IMR-90 (cell line): ENCODE measurements at regions not wholly inside any gene's neighbourhood (a gene's known extent, or its start where the extent isn't known, plus 50 kb on each side); places are given as distances from the start of the nearest gene placed in this dataset.
A peak's percentile ranks its signal among the peaks of the same experiment; 100 is the strongest.

Experiments
- ATAC-seq: fragments of 200-7000 bp; cut with Tn5 transposase; 2 replicates; pipeline ENCODE4 v1.9.1; 2020; ENCODE audit warnings: low read depth, mild to moderate bottlenecking, moderate library complexity
- BruUV-seq: library from RNA; stranded (reverse); fragments of 400-500 nt; replicated peaks from 2 replicates; lab custom pipeline; 2021; lab: Mats Ljungman, UMichigan
- CTCF ChIA-PET: fragments of 300-600 bp; formaldehyde crosslinking; extraction: SDS; loops from one replicate; lab custom pipeline; 2021; ENCODE audit warnings: antibody characterized with exemption; lab: Yijun Ruan, JAX
- POLR2A ChIA-PET: fragments of 300-600 bp; sonication (Branson Sonifier 250); formaldehyde crosslinking; loops from one replicate; lab custom pipeline; 2022; ENCODE audit warnings: antibody characterized with exemption; ENCODE audit not compliant: unreplicated experiment; lab: Charles Lee
- DNase-seq: peaks from one replicate; pipeline ENCODE4 v3.0.0; 2013
- H2AFZ ChIP-seq: replicated peaks from 2 replicates; pipeline ENCODE3; 2013; ENCODE audit warnings: low read length, mild to moderate bottlenecking; ENCODE audit not compliant: poor library complexity
- H2AK5ac ChIP-seq: 2 replicates; pipeline ENCODE4 v1.6.1; 2013; ENCODE audit warnings: low read depth, low read length, inconsistent platforms
- H2AK9ac ChIP-seq: replicated peaks from 2 replicates; pipeline ENCODE3; 2013; ENCODE audit warnings: mild to moderate bottlenecking, low read depth, low read length, moderate library complexity; ENCODE audit not compliant: poor library complexity
- H2BK120ac ChIP-seq: 2 replicates; pipeline ENCODE4 v1.6.1; 2013; ENCODE audit warnings: low read depth, low read length, inconsistent platforms
- H2BK15ac ChIP-seq: 3 replicates; pipeline ENCODE4 v1.6.1; 2013; ENCODE audit warnings: low read depth, low read length, inconsistent platforms
- H2BK20ac ChIP-seq: 2 replicates; pipeline ENCODE4 v1.6.1; 2013; ENCODE audit warnings: low read depth, mild to moderate bottlenecking, inconsistent platforms, low read length, moderate library complexity
- H2BK5ac ChIP-seq: 2 replicates; pipeline ENCODE4 v1.6.1; 2013; ENCODE audit warnings: mild to moderate bottlenecking, low read depth, low read length, inconsistent platforms; ENCODE audit not compliant: poor library complexity, severe bottlenecking
- H3K14ac ChIP-seq: replicated peaks from 2 replicates; pipeline ENCODE4 v1.6.1; 2013; ENCODE audit warnings: low read depth, low read length, inconsistent platforms
- H3K18ac ChIP-seq: 2 replicates; pipeline ENCODE4 v1.6.1; 2013; ENCODE audit warnings: low read depth, low read length, control low read depth
- H3K23ac ChIP-seq: 2 replicates; pipeline ENCODE4 v1.6.1; 2013; ENCODE audit warnings: low read depth, low read length, inconsistent platforms
- H3K27ac ChIP-seq: 2 replicates; pipeline ENCODE4 v1.5.1; 2013; ENCODE audit warnings: mild to moderate bottlenecking, control low read depth, low read length; ENCODE audit not compliant: insufficient read depth
- H3K27me3 ChIP-seq: 2 replicates; pipeline ENCODE4 v1.6.1; 2013; ENCODE audit warnings: low read length; ENCODE audit not compliant: control insufficient read depth, insufficient read depth
- H3K36me3 ChIP-seq: 2 replicates; pipeline ENCODE4 v1.6.1; 2013; ENCODE audit warnings: low read length, mixed read lengths; ENCODE audit not compliant: control insufficient read depth, insufficient read depth
- H3K4ac ChIP-seq: 2 replicates; pipeline ENCODE4 v1.6.1; 2013; ENCODE audit warnings: low read depth, low read length, inconsistent platforms
- H3K4me1 ChIP-seq: 2 replicates; pipeline ENCODE4 v1.6.1; 2013; ENCODE audit warnings: low read length, mixed read lengths; ENCODE audit not compliant: control insufficient read depth, insufficient read depth
- H3K4me2 ChIP-seq: 2 replicates; pipeline ENCODE4 v1.6.1; 2013; ENCODE audit warnings: low read depth, mild to moderate bottlenecking, control low read depth, low read length, moderate library complexity
- H3K4me3 ChIP-seq: 2 replicates; pipeline ENCODE4 v1.5.1; 2013; ENCODE audit warnings: low read depth, mild to moderate bottlenecking, control low read depth, low read length, moderate library complexity; ENCODE audit not compliant: insufficient read depth
- H3K56ac ChIP-seq: 2 replicates; pipeline ENCODE4 v1.6.1; 2013; ENCODE audit warnings: low read length, inconsistent platforms; ENCODE audit not compliant: insufficient read depth; ENCODE audit errors: extremely low read depth
- H3K79me1 ChIP-seq, 2 experiments: 2 replicates each; pipeline ENCODE4 v1.6.1; 2013; ENCODE audit warnings: low read length in 2 of 2, inconsistent platforms in 1 of 2, low read depth in 1 of 2
- H3K9ac ChIP-seq: 2 replicates; pipeline ENCODE4 v1.6.1; 2013; ENCODE audit warnings: low read depth, low read length, control low read depth
- H3K9me1 ChIP-seq: 2 replicates; pipeline ENCODE4 v1.6.1; 2013; ENCODE audit warnings: low read length, inconsistent platforms; ENCODE audit not compliant: insufficient read depth
- H3K9me3 ChIP-seq: 2 replicates; pipeline ENCODE4 v1.6.1; 2013; ENCODE audit warnings: low read length; ENCODE audit not compliant: control insufficient read depth, insufficient read depth
- H4K20me1 ChIP-seq: 2 replicates; pipeline ENCODE4 v1.6.1; 2013; ENCODE audit warnings: low read length, inconsistent platforms; ENCODE audit not compliant: insufficient read depth
- H4K5ac ChIP-seq: 2 replicates; pipeline ENCODE4 v1.6.1; 2013; ENCODE audit warnings: mild to moderate bottlenecking, low read depth, low read length, control low read depth
- H4K8ac ChIP-seq, 2 experiments: 2 replicates each; pipeline ENCODE4 v1.6.1; 2013; ENCODE audit warnings: low read depth in 2 of 2, low read length in 2 of 2, control low read depth in 1 of 2, inconsistent platforms in 1 of 2
- H4K91ac ChIP-seq: 2 replicates; pipeline ENCODE4 v1.6.1; 2013; ENCODE audit warnings: low read depth, low read length, inconsistent platforms; ENCODE audit not compliant: insufficient read depth
- CHD1 ChIP-seq: IDR thresholded peaks from 2 replicates; pipeline ENCODE4 v1.6.1; 2012; ENCODE audit warnings: low read depth, low read length, improper control_type of control experiment
- MAZ ChIP-seq: IDR thresholded peaks from 2 replicates; pipeline ENCODE4 v1.6.1; 2012; ENCODE audit warnings: low read depth, mild to moderate bottlenecking, low read length, improper control_type of control experiment, moderate library complexity, borderline replicate concordance
- NFE2L2 ChIP-seq: fragments of 150-350 bp; IDR thresholded peaks from 2 replicates; pipeline ENCODE4 v1.6.1; 2016; ENCODE audit warnings: low read depth, mild to moderate bottlenecking, low read length
- RAD21 ChIP-seq: IDR thresholded peaks from 2 replicates; pipeline ENCODE4 v1.6.1; 2012; ENCODE audit warnings: low read length, improper control_type of control experiment
- RFX5 ChIP-seq: IDR thresholded peaks from 2 replicates; pipeline ENCODE4 v1.8.0; 2012; ENCODE audit warnings: low read depth, mild to moderate bottlenecking, low read length, moderate library complexity
- WGBS, 2 experiments: methylation state at CpG; one replicate each; pipeline versions ENCODE4 v1.1.5 to v1.1.7; 2013; ENCODE audit warnings: missing lambda C conversion rate in 2 of 2; ENCODE audit not compliant: insufficient read length in 1 of 2; ENCODE audit errors: extremely low coverage in 2 of 2; 5-methylcytosine and 5-hydroxymethylcytosine counted together
- dilution Hi-C: fragments of 300-500 bp; cut with HindIII; formaldehyde crosslinking; loops from one replicate; pipeline ENCODE4 v1.14.3; 2018; ENCODE audit warnings: low sequenced_read_pairs; ENCODE audit not compliant: unreplicated experiment
- in situ Hi-C: fragments of 300-500 bp; cut with MboI; formaldehyde crosslinking; loops from 3 replicates; pipeline ENCODE4 v1.14.3; 2019; ENCODE audit warnings: low sequenced_read_pairs, inconsistent platforms, mixed read lengths
- intact Hi-C: fragments of 100-400 bp; cut with micrococcal nuclease; formaldehyde crosslinking; loops from 2 replicates; pipeline ENCODE4 v1.10.0; 2022
- TF ChIP-seq, protein P1 (sequence below): conservative IDR thresholded peaks from 2 replicates; pipeline ENCODE4 v1.5.1; 2012; ENCODE audit warnings: mild to moderate bottlenecking, low read depth, low read length, improper control_type of control experiment

DNA sequence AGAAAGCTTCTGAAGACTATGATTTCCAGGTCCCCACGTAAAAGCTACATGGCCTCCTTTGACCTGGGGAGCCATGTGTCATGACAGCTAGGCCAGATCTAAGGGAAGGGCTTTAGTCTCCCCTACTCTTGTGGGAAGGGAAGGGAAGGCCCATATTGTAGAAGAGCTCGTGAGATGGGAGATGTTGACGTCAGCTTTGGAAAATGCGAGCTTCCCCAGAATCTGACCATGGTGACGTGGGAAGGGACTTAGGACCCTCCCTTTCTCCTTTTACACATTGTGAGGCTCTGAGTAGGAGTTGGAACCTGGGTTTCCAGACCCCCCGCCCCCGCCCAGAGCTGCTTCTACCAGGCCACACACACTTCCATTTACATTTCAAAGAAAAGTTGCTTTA is 165.5 kb downstream of the SYK start:
- ChIA-PET POLR2A (interaction anchor here (0.5 kb wide), 1 partner anchor 423 kb away, joined by 13 read pairs; no protein-coding TSS in a partner anchor), CTCF (interaction anchor here (1.0 kb wide), 1 partner anchor 74 kb away, joined by 5 read pairs; no protein-coding TSS in a partner anchor)
- Histone ChIP-seq H2BK15ac (0 out of 3 replicates have a peak overlapping the region, but pooled peaks have one; percentile 21), H4K8ac (no peak overlapping the region), H3K56ac (no peak overlapping the region), H4K91ac (no peak overlapping the region; the same call in 1 of the 2 replicates), H2AFZ (no peak overlapping the region), H3K4me1 (peaks cover 8% of the 10 kb centered on the region), H3K27me3 (no peaks in the 10 kb centered on the region), H4K20me1 (no peaks in the 10 kb centered on the region), H2BK5ac (no peak overlapping the region), H3K4ac (no peak overlapping the region), H3K4me3 (no peak overlapping the region), H3K36me3 (no peaks in the 10 kb centered on the region), H3K9me1 (no peaks in the 10 kb centered on the region; the same call in 1 of the 2 replicates), H3K79me1 (no peaks in the 10 kb centered on the region), H2BK20ac (no peak overlapping the region), H2AK9ac (no peak overlapping the region), H4K5ac (no peak overlapping the region), H3K23ac (no peak overlapping the region), H3K9ac (no peak overlapping the region), H3K27ac (no peak overlapping the region), H3K18ac (0 out of 2 replicates have a peak overlapping the region, but pooled peaks have one; percentile 30), H2BK120ac (no peak overlapping the region), H3K14ac (no peak overlapping the region), H3K4me2 (no peak overlapping the region), H2AK5ac (peak overlapping the region; percentile 35; the same call in 1 of the 2 replicates), H3K9me3 (no peaks in the 10 kb centered on the region)
- no peak for DNase-seq
- no TSS peak for BruUV-seq
- intact Hi-C loops, result loop anchor here (2.0 kb wide), 1 partner anchor 66 kb away; no protein-coding TSS in a partner anchor
- no peak for ATAC-seq
- TF ChIP-seq, protein P1, sequence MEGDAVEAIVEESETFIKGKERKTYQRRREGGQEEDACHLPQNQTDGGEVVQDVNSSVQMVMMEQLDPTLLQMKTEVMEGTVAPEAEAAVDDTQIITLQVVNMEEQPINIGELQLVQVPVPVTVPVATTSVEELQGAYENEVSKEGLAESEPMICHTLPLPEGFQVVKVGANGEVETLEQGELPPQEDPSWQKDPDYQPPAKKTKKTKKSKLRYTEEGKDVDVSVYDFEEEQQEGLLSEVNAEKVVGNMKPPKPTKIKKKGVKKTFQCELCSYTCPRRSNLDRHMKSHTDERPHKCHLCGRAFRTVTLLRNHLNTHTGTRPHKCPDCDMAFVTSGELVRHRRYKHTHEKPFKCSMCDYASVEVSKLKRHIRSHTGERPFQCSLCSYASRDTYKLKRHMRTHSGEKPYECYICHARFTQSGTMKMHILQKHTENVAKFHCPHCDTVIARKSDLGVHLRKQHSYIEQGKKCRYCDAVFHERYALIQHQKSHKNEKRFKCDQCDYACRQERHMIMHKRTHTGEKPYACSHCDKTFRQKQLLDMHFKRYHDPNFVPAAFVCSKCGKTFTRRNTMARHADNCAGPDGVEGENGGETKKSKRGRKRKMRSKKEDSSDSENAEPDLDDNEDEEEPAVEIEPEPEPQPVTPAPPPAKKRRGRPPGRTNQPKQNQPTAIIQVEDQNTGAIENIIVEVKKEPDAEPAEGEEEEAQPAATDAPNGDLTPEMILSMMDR, result no peak
- TF ChIP-seq MAZ (no peak), CHD1 (no peak), RAD21 (no peak), NFE2L2 (no peak), RFX5 (no peak)
- dilution Hi-C loops, result no loop called here
- 84% methylated on average over 3 of the region's 7 CpGs; no CpG with 5 or more reads in 1 of the 2 experiments for WGBS, 2 experiments
- in situ Hi-C loops, result no loop called here
